CD4-positive, alpha-beta T cell treated with Interleukin-15 for 4 hours (primary cell): ENCODE measurements at regions not wholly inside any gene's neighbourhood (a gene's known extent, or its start where the extent isn't known, plus 50 kb on each side); places are given as distances from the start of the nearest gene placed in this dataset.

Experiments
- DNase-seq: peaks from one replicate; pipeline ENCODE4 v3.0.0-alpha.2; 2020; ENCODE audit warnings: low spot score

DNA sequence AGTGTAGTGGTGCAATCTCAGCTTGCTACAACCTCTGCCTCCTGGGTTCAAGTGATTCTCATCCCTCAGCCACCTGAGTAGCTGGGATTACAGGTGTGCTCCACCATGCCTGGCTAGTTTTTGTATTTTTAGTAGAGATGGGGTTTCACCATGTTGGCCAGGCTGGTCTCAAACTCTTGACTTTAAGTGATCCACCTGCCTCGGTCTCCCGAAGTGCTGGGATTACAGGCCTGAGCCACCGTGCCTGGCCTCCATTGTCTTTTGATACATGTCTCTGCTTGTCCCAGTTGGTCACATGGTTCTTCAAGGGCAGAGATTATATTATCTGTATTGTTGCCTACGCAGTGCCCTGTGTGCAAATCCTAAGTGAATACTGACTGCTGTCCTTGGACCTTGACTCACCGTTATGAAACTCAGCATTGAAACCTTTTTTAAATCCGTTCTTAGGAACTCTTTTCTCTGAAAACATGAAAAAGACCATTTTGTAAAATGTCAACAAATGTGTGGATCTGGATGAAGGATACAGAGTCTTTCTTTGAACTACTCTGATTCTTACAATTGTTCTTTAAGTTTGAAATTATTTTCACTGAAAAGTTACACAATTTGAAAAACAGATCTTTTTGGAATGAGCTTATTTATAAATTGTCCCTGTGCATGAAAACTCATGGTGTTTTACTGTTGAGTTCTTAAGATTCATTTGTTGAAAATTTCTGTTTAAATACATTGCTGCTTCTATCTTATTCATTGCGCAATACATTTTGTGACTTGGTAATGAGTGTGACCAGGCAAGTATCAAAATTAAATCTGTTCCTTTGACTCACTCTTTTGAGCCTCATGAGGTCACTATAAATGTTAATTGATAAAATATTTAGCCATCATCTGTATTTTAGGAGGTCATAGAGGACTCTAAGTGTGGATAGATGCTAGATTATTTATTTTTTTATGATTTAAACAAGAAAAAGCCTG is 293.5 kb downstream of the UTRN start:
- DNase-seq = no peak

DNA sequence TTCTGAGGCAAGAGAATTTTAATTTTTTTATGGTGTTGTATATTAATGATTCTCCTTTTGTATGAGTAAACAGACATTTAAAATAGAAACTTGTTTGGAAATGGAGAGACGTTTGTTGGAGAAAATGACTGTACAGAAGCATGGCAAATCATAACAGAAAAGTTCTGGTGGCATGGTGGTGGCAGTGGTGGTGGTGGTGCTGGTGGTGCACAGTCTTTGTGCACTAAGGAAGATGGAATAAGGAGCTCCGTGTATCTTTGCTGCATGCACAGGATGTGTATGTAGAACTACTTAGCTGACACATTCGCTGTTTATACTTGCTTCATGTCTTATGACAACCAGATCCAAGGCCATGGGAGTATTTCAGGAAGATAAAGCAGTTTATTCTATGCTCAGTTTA is 294.9 kb downstream of the UTRN start:
- no peak for DNase-seq

DNA sequence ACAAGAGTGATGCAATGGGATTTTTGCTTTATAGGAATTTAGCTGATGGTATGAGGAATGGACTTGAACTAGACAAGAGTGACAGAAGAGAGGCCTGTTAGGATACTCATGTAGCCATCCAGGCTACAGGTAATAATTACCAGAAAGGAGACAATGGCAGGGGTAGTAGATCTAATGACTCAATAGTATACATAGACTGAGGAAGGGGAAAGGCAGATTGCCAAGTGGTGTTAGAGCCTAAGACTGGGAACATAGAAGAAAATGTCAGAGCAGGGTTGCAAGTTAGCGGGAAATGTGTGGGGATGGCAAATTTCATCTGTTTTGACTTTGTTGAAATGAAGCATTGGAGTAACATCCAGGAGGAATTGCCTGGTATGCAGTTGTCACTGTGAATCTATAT is 295.6 kb downstream of the UTRN start:
- no peak for DNase-seq

DNA sequence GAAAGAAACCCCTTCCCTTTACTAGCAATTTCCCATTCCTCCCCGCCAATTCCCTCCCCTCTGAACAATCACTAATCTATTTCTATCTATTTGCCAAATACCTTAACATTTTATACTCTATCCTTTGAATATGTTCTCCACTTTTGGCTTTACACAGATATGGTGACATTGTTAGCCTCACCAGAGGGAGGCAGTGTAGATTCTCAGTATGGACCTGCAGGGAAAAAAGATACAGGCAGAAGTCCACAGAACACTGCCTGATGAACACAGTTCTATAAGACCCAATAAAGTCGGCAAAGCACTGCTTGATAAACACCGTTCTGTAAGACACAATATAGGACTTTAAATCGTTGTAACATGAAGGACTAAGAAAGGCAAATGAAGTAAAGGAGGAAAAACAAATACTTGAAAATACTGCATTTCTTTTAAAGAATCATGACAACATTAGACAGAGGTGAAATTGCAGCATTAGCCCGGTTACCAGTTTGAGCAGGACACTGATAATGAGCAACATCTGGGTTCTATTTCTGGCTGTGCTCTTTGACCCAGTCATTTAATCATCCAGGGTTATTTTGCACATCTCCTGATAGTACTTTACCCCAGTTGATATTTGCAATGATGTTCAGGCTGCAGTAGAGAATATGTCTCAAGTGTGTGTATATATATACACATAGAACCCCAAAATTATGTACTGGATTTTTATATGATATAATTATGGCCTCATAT is 296.8 kb downstream of the UTRN start:
- peak; percentile 43 for DNase-seq

DNA sequence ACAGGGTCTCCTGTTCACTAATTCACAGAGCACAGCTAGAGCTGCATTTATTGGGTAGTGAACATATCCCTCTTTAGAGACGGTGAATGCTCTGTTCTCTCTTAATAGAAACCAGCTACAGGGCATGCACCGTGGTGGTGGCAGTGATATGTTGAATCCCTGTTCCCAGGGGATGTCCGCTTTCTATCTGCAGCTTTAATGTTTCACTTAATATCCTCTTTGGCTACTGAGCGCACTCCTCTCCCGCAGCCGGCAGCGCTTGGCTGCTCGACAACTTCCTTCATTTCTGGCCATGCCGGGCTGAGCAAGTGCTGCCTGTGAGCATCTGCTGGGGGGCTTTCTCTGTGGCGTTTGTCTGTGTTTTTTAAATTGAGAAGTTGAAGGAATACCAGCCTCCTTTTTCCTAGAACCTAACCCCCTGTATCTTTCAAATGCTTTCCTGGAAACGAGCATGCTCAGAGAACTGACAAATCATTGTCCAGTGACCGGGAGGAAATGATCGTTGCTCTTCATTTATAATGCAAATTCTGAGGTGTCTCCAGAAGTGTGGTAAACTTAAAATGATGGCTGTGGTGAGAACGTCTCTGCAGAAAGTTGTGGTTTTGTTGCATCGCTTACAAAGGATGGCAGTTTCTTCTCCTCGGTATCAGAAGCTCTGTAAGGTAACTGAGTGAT is 297.9 kb downstream of the UTRN start:
- DNase-seq = peak; percentile 78

DNA sequence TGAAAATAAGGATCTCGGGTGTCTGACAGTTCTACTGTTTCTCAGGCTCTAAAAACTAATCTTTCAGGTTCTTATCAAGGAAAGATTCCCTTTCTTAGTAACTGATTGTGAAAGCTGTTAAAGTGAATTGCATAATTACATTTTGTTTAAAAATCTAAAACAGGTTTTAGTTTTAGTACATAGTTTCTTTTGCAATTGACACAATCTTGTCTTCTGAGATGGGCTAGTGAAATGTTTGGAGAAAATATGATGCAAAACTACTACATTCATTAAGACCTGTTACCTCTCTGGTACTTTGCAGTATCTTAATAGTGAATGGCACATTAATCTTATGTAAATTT is 298.4 kb downstream of the UTRN start:
- DNase-seq = no peak

DNA sequence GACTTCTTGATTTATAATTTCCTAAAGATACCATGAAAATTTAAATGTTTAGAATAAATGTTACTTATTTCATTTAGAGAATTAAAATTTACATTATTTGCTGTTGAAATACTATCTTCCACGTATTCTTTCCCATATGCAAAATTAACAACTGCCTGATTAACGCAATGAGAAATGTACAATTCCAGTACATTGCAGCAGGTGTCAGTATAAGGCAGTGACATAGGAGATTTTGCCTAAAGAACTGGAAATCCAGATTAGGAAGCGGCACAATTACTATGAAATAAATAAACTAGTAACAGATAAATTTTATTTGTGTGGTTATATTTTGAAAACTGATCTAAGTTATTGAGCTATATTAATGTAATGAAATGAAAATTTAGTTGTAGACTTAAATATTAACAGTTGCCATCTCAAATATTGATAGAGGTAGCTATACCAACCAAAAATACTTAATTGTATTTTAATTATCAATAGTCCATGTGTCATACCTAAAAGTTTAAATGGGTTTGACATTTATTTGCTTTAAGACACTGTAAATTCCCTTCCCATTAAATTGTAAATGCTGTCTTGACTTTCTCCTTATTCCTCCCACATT is 300.2 kb downstream of the UTRN start:
- DNase-seq = peak; percentile 32

DNA sequence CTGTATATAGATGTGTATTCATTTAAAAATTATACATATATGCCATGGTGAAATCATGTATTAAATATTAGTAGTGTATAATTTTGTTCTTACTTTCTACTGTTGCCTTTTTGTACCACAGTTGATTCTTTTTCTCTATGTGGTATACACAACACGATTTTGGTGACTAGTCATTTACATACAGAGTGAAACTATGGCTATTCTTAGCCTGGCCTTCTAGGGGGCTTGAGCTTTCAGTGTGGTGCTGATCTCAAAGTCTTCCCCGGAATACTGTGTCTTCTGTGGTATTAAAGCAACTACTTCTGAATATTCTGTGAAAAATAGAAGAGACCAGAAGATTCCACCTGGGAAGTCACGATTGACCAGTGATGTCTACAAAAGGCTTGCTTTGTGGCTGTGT is 301.9 kb downstream of the UTRN start:
- DNase-seq = no peak

DNA sequence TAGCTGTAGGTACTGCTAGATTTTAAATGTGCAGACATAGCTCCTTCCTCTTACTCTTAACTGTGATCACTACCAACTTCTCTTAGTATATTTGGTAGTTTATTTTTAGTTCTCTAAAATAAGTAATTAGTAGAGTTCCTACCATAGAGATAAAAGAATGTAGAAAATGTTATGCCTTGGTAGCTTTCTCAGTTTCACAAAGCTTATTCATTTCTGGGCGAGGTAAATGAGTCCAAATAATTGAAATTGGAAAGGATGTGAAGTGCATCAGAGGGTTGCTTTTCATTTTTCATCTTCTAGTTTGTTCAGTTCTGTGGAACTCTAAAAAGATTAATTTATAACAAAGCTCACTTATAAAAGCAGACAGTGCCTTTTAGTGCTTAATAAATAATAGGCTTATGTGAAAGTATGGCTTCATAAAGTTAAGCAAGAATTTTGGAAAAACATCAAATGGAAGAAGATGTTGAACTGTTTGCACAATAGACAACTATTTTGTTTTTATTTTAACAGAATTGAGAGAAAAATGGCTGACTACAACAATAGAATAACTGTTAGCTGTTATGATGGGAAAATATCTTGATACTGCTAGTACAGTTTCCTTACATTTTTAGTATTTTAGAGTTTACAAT is 303.7 kb downstream of the UTRN start:
- DNase-seq = no peak

DNA sequence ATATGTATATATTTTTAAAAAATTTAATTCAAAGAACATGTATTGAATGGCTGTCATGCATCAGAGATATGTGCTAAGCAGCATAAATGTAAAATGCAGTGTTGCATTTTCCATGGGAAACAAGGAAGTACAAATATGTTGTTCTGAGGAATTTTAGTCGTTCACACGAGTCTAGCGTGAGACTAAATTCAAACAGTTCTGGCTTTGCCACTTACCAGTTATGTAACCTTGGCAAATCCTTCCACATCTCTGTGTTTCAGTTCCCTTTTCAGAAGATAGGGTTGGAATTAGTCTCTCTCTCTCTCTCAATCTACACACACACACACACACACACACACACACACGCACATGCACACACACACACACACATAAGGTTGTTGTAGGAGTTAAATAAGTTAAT is 305.4 kb downstream of the UTRN start:
- no peak for DNase-seq

DNA sequence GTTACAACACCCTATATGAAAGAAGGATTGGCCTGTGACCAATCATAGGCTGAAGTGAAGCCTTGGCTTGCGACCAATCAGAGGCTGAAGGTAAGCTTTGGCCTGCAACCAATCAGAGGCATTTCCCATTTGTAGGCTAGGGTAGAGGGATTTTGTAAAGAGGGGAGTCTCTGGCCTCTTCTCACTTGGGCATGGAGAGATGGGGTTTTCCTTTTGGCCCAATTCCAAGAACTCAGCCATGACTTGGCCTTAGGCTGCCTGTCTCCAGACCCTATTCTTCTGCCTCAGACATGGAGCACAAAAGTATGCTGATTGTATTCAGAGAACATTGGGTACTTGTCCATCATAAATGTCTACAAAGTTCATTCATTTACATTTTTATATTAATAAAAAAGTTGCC is 308.3 kb downstream of the UTRN start:
- no peak for DNase-seq

DNA sequence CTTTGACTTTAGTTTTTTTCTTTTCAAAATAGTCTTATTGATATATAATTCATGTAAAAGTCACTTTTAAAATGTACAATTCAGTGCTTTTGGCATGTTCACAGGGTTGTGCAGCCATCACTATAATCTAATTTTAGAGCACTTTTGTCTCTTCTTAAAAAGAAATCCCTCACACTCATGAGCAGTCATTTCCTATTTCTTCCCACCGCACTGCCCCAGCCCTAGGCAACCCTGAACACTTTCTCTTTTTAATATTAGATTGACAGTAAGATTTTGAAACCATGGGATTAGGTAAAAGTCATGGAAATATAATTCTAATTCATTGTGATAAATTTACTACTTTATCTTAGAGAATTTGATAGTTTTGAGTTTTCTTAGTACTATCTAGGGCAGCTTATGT is 309.4 kb downstream of the UTRN start:
- no peak for DNase-seq

DNA sequence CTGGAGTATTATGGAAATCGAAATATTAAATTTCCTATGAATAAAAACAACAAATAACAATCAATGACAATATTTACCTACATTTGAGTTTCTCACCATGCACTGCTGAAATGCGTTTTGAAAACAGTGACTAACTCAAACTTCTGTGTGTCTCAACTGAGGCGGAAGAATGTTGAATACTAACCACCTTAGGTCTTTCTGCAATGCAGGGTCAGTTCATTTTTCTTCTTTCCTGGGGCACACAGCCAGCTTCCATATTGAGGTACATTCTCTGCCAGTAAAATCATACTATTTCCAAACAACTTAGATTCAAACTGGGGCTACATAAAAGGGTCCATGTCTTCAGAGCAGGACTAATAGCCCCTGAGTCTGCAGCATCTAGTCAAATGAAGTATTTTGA is 310.1 kb downstream of the UTRN start:
- no peak for DNase-seq

DNA sequence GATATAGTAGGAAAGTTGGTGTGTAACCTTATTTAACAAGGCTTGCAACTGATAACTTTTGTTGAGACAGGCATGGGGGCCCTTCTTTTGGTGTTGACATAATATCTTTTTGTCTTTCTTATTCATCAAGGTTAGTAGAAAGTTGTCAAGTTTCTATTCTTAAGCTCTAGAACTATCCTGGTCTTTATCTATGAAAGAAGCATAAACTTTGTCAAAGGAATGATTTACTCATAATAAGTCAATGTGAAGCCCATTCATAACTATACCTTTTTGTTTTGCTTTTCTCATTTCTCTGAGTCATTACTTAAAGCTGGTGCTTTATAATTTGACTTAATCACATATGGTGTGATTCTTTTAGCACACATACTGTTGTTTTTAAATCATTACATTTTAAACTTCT is 312.4 kb downstream of the UTRN start:
- DNase-seq = no peak

DNA sequence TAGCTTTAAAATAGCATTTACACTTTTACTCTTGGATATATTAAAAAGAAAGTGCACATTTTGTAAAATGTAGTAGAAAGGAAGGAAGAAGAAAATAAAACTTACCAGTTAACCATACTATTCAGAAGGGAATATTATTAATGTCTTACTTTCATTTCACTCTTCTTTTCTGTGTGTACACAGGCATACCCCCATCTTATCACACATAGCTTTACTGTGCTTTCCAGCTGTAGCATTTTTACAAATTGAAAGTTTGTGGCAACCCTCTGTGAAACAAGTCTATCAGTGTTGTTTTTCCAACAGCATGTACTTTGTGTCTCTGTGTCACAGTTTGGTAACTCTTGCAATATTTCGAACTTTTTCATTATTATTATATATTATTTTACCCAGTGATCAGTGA is 314.5 kb downstream of the UTRN start:
- no peak for DNase-seq

DNA sequence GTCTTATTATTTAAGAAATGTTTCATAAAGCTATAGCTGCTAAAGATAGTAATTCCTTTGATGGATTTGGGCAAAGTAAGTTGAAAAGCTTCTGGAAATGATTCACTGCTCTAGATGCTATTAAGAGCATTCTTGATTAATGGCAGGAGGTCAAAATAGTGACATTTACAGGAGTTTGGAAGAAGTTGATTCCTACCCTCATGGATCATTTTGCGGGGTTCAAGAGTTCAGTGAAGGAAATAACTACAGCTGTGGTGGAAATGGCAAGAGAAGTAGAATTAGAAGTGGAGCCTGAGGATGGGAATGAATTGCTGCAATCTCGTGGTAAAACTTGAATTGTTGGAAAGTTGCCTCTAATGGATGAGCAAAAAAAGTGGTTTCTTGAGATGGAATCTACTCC is 316.1 kb downstream of the UTRN start:
- no peak for DNase-seq

DNA sequence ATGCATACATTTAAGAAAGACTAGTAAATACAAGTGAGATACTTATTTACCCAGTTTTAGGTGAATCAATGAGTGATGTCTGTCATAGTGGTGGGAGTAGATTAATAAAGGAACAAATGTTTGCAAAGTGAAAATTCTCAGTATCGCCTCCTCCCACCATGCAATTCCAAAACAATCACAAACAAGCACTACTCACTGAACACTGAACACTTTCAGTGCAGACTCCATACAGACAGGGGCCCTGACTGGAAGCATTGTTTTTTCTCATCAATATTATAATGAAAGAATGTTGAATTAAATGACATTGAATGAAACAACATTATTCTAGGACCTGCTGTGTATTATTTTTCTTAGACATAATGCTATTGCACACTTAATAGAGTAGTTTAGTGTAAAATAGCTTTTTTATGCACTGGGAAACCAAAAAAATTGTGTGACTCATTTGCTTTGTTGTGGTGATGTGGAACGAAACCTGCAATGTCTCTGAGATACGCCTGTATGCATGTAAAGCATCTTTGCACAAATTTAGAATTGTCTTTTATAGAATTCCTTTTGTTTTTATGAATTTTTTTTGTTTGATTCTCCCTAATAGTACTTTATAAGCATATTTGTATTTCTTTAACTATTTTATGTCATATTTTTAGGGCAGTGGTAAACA is 317.5 kb downstream of the UTRN start:
- DNase-seq = peak; percentile 45

DNA sequence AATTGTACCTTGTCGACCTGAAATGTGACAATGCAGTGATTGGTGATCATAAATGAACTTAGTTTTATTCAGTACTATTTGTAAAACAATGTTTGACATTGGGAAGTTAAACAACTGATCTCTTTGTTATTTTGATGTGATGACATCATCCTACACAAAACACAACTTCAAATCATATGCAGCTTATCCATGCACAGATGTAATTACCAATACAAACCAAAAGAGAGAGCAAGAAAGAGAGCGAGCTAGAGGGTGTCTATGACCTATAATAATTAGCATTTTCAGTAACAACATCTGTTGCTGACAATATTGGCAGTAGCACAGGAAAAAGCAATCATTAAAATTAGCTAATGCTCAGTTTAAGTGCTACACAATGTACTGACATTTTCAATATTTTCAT is 320.9 kb downstream of the UTRN start:
- DNase-seq = no peak

DNA sequence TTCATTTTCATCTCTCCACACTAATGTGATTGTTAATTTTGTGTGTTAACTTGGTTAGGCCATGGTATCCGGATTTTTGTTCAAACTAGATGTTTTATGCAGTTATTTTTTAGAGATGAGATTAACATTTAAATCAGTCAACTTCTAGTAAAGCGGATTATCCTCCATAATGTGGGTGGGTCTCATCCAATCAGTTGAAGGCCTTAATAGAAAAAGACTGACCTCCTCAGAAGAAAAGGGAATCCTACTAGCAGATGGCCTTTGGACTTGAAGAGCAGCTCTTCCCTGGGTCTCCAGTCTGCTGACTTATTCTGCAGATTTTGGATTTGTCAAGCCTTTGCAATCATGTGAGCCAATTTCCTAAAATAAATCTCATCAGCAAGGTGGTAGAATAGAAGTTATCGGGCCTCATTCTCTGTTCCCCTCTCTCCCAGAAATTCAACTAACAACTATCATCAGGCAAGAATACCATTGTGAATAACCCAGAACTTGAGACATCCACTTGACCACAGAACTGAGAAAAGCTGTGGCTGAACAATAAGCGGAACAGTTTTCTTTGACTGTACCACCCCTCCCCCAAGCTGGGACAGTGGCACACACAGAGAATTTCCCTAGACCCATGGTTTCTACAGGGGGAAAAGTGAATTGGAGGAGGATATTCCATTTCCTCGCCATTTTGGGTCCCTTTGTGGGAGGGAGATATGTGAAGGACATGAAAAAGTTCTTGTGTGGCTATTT is 323.0 kb downstream of the UTRN start:
- no peak for DNase-seq

DNA sequence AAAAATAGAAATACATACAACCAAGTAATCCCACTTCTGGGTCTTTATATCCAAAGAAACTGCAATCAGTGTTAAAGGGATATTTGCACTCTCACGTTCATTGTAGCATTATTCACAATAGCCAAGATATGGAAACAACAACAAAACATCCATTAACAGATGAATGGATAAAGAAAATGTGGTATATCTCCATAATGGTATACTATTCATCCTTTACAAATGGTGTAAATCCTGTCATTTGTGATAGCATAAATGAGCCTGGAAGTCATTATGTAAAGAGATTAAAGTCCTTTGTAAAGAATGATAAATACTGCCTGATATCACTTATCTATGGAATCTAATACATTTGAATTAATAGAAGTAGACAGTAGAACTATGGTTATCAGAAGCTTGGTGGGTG is 327.7 kb downstream of the UTRN start:
- no peak for DNase-seq

DNA sequence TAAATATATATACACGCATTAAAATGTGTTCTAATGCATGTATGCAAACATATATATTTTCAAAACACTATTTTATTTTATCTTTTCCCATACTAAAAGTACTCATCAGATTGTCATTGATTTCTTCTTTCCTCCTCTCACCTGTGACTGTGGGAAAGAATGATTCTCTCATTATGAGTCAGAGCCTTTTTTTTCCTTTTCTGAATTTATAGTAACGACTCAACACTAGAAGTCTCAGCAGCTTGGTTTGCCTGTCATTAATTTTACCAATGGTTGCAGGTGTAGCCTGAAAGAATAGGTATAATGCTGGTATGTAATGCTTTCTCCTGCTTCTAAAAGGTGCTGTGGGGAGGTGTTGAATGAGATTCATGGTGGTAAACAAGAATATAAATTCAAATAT is 328.7 kb downstream of the UTRN start:
- no peak for DNase-seq
